Sigmoid colon (tissue), 4 donors: ENCODE measurements at regions not wholly inside any gene's neighbourhood (a gene's known extent, or its start where the extent isn't known, plus 50 kb on each side); places are given as distances from the start of the nearest gene placed in this dataset.

Source experiments
- EP300 ChIP-seq, 4 donors: sonication (generic); formaldehyde crosslinking; IDR thresholded peaks; one replicate each; pipeline ENCODE4 v1.6.1; 2017; ENCODE audit warnings: antibody characterized with exemption in 4 of 4
- POLR2A ChIP-seq, 2 donors: fragments of 450-650 bp; IDR thresholded peaks; one replicate each; pipeline ENCODE4 v1.6.1; 2016; ENCODE audit warnings: antibody characterized with exemption in 2 of 2, mild to moderate bottlenecking in 2 of 2, moderate library complexity in 2 of 2
- TF ChIP-seq, protein P1 (sequence below), 4 experiments: fragments of 450-650 bp in 3 of 4; fragments of 200-600 bp in 1 of 4; IDR thresholded peaks; one replicate each; pipeline ENCODE4 v1.5.1; 2016 to 2019; ENCODE audit warnings: antibody characterized with exemption in 4 of 4, mild to moderate bottlenecking in 3 of 4, moderate library complexity in 2 of 4

DNA sequence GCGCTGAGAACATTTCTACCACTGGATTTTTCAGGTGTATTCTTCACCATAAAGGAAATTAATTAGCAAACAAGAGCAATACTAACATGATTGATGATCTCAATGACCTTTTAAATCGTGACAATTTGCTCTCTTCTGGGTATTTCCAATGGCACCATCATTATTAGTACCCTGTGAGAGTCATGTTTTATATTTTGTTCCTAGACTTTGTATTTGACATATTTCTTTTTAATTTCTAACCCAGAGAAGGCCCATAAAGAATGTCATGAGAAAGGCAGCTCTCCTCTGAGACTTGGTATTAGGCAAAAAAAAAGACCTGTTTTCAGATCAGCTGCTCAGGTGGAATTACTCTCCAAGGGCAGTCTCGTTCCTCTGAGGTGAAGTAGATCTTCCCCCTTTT is 1253.4 kb downstream of the ROBO2 start:
- no peak for TF ChIP-seq EP300 (IDR thresholded peaks at IDR 0.05)
- no peak for TF ChIP-seq POLR2A (IDR thresholded peaks at IDR 0.05)
- TF ChIP-seq, protein P1, sequence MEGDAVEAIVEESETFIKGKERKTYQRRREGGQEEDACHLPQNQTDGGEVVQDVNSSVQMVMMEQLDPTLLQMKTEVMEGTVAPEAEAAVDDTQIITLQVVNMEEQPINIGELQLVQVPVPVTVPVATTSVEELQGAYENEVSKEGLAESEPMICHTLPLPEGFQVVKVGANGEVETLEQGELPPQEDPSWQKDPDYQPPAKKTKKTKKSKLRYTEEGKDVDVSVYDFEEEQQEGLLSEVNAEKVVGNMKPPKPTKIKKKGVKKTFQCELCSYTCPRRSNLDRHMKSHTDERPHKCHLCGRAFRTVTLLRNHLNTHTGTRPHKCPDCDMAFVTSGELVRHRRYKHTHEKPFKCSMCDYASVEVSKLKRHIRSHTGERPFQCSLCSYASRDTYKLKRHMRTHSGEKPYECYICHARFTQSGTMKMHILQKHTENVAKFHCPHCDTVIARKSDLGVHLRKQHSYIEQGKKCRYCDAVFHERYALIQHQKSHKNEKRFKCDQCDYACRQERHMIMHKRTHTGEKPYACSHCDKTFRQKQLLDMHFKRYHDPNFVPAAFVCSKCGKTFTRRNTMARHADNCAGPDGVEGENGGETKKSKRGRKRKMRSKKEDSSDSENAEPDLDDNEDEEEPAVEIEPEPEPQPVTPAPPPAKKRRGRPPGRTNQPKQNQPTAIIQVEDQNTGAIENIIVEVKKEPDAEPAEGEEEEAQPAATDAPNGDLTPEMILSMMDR (IDR thresholded peaks at IDR 0.05) = no peak
